OCI-LY3 (cell line): ENCODE measurements at regions not wholly inside any gene's neighbourhood (a gene's known extent, or its start where the extent isn't known, plus 50 kb on each side); places are given as distances from the start of the nearest gene placed in this dataset.

ENCODE experiments used
- EZH2phosphoT487 ChIP-seq: fragments of 200-600 bp; shearing (Covaris generic); IDR thresholded peaks from 2 replicates; pipeline ENCODE4 v1.6.1; 2018; ENCODE audit warnings: antibody characterized with exemption, mixed run types, low read depth
- TF ChIP-seq, protein P1 (sequence below): fragments of 200-600, 300-600 bp; sonication (generic); IDR thresholded peaks from 2 replicates; pipeline ENCODE4 v1.5.1; 2014; ENCODE audit warnings: antibody characterized with exemption, low read length, low read depth

DNA sequence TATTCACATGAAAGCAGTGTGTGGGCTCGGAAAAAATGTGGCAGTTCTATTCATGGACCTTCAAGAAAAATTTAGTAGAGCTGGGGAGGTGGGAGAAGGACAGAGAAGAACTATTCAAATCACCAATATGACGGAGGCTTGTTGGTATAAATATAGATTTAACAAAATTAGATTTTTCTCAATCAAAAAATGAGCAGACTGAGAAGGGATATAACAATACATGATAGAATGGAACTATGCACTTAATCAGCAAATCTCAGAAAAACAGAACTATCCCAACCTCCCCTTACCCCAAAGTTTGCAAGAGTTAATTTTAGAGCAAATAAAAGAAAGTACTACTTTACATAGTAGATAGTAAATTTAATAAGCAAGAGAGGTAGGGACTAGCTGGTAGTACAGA, 194.6 kb upstream of the BCL6 start:
- TF ChIP-seq, protein P1, sequence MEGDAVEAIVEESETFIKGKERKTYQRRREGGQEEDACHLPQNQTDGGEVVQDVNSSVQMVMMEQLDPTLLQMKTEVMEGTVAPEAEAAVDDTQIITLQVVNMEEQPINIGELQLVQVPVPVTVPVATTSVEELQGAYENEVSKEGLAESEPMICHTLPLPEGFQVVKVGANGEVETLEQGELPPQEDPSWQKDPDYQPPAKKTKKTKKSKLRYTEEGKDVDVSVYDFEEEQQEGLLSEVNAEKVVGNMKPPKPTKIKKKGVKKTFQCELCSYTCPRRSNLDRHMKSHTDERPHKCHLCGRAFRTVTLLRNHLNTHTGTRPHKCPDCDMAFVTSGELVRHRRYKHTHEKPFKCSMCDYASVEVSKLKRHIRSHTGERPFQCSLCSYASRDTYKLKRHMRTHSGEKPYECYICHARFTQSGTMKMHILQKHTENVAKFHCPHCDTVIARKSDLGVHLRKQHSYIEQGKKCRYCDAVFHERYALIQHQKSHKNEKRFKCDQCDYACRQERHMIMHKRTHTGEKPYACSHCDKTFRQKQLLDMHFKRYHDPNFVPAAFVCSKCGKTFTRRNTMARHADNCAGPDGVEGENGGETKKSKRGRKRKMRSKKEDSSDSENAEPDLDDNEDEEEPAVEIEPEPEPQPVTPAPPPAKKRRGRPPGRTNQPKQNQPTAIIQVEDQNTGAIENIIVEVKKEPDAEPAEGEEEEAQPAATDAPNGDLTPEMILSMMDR = no peak
- no peak for TF ChIP-seq EZH2phosphoT487
